SK-N-SH (cell line): ENCODE measurements at regions not wholly inside any gene's neighbourhood (a gene's known extent, or its start where the extent isn't known, plus 50 kb on each side); places are given as distances from the start of the nearest gene placed in this dataset.

Experiments
- CTCF ChIA-PET: fragments of 300-600, 350-600 bp; formaldehyde crosslinking; extraction: SDS; loops from one replicate; lab custom pipeline; 2021; lab: Yijun Ruan, JAX
- POLR2A ChIA-PET: fragments of 350-600 bp; sonication (Branson Sonifier 250); formaldehyde crosslinking; extraction: SDS; loops from one replicate; lab custom pipeline; 2020; ENCODE audit warnings: antibody characterized with exemption, inconsistent platforms; lab: Yijun Ruan, JAX
- DNase-seq: peaks from one replicate; pipeline ENCODE4 v3.0.0; 2012
- H2AFZ ChIP-seq: fragments of 200-600 bp; sonication (generic); 2 replicates; pipeline ENCODE4 v1.8.1; 2016; ENCODE audit warnings: antibody characterized with exemption, mild to moderate bottlenecking, low read depth
- H3F3A ChIP-seq: fragments of 200-600 bp; sonication (generic); replicated peaks from 2 replicates; pipeline ENCODE3; 2016; ENCODE audit warnings: antibody characterized with exemption, mild to moderate bottlenecking; ENCODE audit not compliant: insufficient read depth
- H3K27ac ChIP-seq, 2 experiments: fragments of 200-500 bp in 1 of 2; fragments of 200-600 bp in 1 of 2; sonication (Bioruptor generic) in 1 of 2; sonication (generic), shearing (Covaris generic) in 1 of 2; 2 replicates each; pipeline versions ENCODE4 v1.5.1 to v1.6.1; 2014 to 2016; ENCODE audit warnings: low read depth in 2 of 2, inconsistent platforms in 1 of 2, low read length in 1 of 2, mild to moderate bottlenecking in 1 of 2, mixed read lengths in 1 of 2
- H3K27me3 ChIP-seq: fragments of 200-600 bp; sonication (generic), shearing (Covaris generic); 2 replicates; pipeline ENCODE4 v1.6.1; 2016; ENCODE audit warnings: mixed run types; ENCODE audit not compliant: insufficient read depth
- H3K36me3 ChIP-seq, 2 experiments: fragments of 200-500 bp in 1 of 2; fragments of 200-600 bp in 1 of 2; sonication (Bioruptor generic) in 1 of 2; sonication (generic) in 1 of 2; replicated peaks in 1 of 2; 2 replicates each; pipeline versions ENCODE3 to v1.5.1; 2014 to 2016; ENCODE audit warnings: low read length in 1 of 2, mild to moderate bottlenecking in 1 of 2; ENCODE audit not compliant: insufficient read depth in 2 of 2, control insufficient read depth in 1 of 2
- H3K4me1 ChIP-seq, 2 experiments: fragments of 200-500 bp in 1 of 2; fragments of 200-600 bp in 1 of 2; sonication (Bioruptor generic) in 1 of 2; sonication (generic), shearing (Covaris generic) in 1 of 2; 2 replicates each; pipeline versions ENCODE4 v1.5.1 to v1.6.1; 2014 to 2016; ENCODE audit warnings: low read depth in 1 of 2, low read length in 1 of 2, mixed run types in 1 of 2; ENCODE audit not compliant: insufficient read depth in 2 of 2, control insufficient read depth in 1 of 2
- H3K4me2 ChIP-seq: fragments of 200-600 bp; sonication (generic), shearing (Covaris generic); 2 replicates; pipeline ENCODE4 v1.6.1; 2017; ENCODE audit warnings: mixed run types
- H3K4me3 ChIP-seq, 2 experiments: fragments of 200-500 bp in 1 of 2; fragments of 200-600 bp in 1 of 2; sonication (Bioruptor generic) in 1 of 2; sonication (generic), shearing (Covaris generic) in 1 of 2; 2 replicates each; pipeline versions ENCODE4 v1.5.1 to v1.8.1; 2014 to 2016; ENCODE audit warnings: low read depth in 2 of 2, inconsistent platforms in 1 of 2, low read length in 1 of 2, mild to moderate bottlenecking in 1 of 2, mixed read lengths in 1 of 2, moderate library complexity in 1 of 2
- H3K79me2 ChIP-seq: fragments of 200-600 bp; sonication (generic); 2 replicates; pipeline ENCODE4 v1.8.1; 2017; ENCODE audit warnings: mild to moderate bottlenecking; ENCODE audit not compliant: insufficient read depth
- H3K9ac ChIP-seq: fragments of 200-600 bp; sonication (generic); 2 replicates; pipeline ENCODE4 v1.6.1; 2017; ENCODE audit warnings: mixed run types
- H3K9me2 ChIP-seq: fragments of 200-600 bp; sonication (generic); 2 replicates; pipeline ENCODE4 v1.6.1; 2017; ENCODE audit warnings: mixed run types
- H3K9me3 ChIP-seq: fragments of 200-600 bp; sonication (generic); 2 replicates; pipeline ENCODE4 v1.6.1; 2017; ENCODE audit warnings: mixed run types, mild to moderate bottlenecking, moderate library complexity
- H4K20me1 ChIP-seq: fragments of 200-600 bp; sonication (generic); 2 replicates; pipeline ENCODE4 v1.6.1; 2017; ENCODE audit warnings: mild to moderate bottlenecking, mixed run types; ENCODE audit not compliant: insufficient read depth
- EP300 ChIP-seq, 2 experiments: IDR thresholded peaks; 2 replicates each; pipeline versions ENCODE4 v1.4.0 to v1.6.1; 2012; ENCODE audit warnings: borderline replicate concordance in 1 of 2, low read depth in 1 of 2, low read length in 1 of 2
- EZH2phosphoT487 ChIP-seq: fragments of 200-600 bp; sonication (generic); IDR thresholded peaks from 2 replicates; pipeline ENCODE4 v1.6.1; 2017; ENCODE audit warnings: low read depth, mixed run types, mild to moderate bottlenecking, antibody characterized with exemption, moderate library complexity, borderline replicate concordance
- FOXJ3 ChIP-seq: sonication (generic); formaldehyde crosslinking; IDR thresholded peaks from 2 replicates; pipeline ENCODE4 v1.5.1; 2020; ENCODE audit warnings: mild to moderate bottlenecking, missing genetic modification reagents
- FOXM1 ChIP-seq: IDR thresholded peaks from 2 replicates; pipeline ENCODE4 v1.4.0; 2012; ENCODE audit warnings: low read depth, mild to moderate bottlenecking
- GATA2 ChIP-seq: sonication (generic); formaldehyde crosslinking; IDR thresholded peaks from 2 replicates; pipeline ENCODE4 v1.5.0; 2020; ENCODE audit warnings: mild to moderate bottlenecking, missing genetic modification reagents
- MXI1 ChIP-seq: IDR thresholded peaks from 2 replicates; pipeline ENCODE4 v1.6.1; 2012; ENCODE audit warnings: mild to moderate bottlenecking, low read depth, low read length, improper control_type of control experiment
- SMC3 ChIP-seq: IDR thresholded peaks from 2 replicates; pipeline ENCODE4 v1.6.1; 2012; ENCODE audit warnings: low read depth, low read length, improper control_type of control experiment
- TCF12 ChIP-seq: IDR thresholded peaks from 2 replicates; pipeline ENCODE4 v1.4.0; 2012
- WGBS: methylation state at CpG from one replicate; pipeline ENCODE4 v1.1.6; 2017; ENCODE audit warnings: low lambda C conversion rate; 5-methylcytosine and 5-hydroxymethylcytosine counted together
- TF ChIP-seq, protein P1 (sequence below): IDR thresholded peaks from 2 replicates; pipeline ENCODE4 v1.4.0; 2012; ENCODE audit warnings: low read depth, borderline replicate concordance

DNA sequence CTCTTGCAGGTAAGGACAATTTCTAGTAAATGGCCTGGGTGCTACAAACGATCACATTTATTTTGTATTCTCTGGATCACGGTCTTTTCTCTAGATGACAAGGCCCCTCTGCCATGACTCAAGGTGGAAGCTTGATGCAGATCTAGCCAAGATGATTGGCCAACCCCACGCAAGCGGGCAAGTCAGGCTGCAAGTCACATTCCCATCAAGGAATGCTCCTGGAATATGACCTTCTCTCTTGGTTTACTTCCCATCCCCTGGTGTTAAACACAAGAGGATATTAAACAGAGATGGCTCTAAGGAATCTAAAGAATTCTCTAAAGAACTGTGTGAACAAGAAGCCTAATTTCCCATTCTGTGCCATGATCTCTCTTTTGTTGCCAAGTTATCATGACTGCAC lies 97.3 kb upstream of the SERPINE2 start:
- no peaks in the 10 kb centered on the region for H3K36me3 ChIP-seq
- H3K4me1 ChIP-seq, result peaks cover 0 to 8% of the 10 kb centered on the region in 2 experiments; a peak in 1 of 4 replicates
- no peaks in the 10 kb centered on the region for H3K9me3 ChIP-seq
- POLR2A ChIA-PET, result no interaction called here
- no peaks in the 10 kb centered on the region for H4K20me1 ChIP-seq
- TF ChIP-seq EP300 (IDR thresholded peaks at IDR 0.05; ENCODE audit: borderline replicate concordance in 1 of 2, low read depth in 1 of 2, low read length in 1 of 2), result no peak
- TF ChIP-seq TCF12, result 0 out of 2 replicates have a peak, but pooled peaks have one; percentile 26
- TF ChIP-seq, protein P1, sequence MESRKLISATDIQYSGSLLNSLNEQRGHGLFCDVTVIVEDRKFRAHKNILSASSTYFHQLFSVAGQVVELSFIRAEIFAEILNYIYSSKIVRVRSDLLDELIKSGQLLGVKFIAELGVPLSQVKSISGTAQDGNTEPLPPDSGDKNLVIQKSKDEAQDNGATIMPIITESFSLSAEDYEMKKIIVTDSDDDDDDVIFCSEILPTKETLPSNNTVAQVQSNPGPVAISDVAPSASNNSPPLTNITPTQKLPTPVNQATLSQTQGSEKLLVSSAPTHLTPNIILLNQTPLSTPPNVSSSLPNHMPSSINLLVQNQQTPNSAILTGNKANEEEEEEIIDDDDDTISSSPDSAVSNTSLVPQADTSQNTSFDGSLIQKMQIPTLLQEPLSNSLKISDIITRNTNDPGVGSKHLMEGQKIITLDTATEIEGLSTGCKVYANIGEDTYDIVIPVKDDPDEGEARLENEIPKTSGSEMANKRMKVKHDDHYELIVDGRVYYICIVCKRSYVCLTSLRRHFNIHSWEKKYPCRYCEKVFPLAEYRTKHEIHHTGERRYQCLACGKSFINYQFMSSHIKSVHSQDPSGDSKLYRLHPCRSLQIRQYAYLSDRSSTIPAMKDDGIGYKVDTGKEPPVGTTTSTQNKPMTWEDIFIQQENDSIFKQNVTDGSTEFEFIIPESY, result no peak
- TF ChIP-seq, all 33 proteins: peak for 1
- Histone ChIP-seq H3K4me3 (no peak overlapping the region), H3K79me2 (no peaks in the 10 kb centered on the region), H3K27ac (no peak overlapping the region; a peak in 1 of 4 replicates), H3K9ac (no peak overlapping the region), H3K27me3 (no peaks in the 10 kb centered on the region), H3K9me2 (no peaks in the 10 kb centered on the region), H3K4me2 (no peak overlapping the region), H2AFZ (no peak overlapping the region), H3F3A (peaks cover 6% of the 10 kb centered on the region)
- CTCF ChIA-PET, result no interaction called here
- 100% methylated on average over 3 of the region's 4 CpGs for WGBS
- no peak for DNase-seq

DNA sequence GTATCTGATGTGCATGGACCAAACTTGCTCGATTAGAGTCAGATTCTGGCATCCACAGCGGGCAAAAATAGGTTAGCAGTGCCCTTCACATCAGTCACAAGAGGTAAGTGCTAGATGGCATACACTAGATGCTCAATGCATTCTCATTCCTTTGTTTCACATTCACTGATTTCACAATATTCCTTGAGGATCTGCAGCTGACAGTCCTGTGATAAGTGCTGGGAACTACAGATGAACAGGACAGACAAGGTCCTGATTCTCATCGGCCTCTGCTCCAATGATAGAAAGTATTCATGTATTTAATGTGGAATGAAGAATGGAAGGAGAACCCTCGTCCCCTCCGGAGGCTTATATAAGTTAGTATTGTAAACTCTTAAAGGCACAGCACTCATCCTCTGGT lies 96.8 kb upstream of the SERPINE2 start:
- Histone ChIP-seq H4K20me1 (no peaks in the 10 kb centered on the region), H3F3A (peaks cover 6% of the 10 kb centered on the region), H3K9ac (no peak overlapping the region), H3K79me2 (no peaks in the 10 kb centered on the region)
- CTCF ChIA-PET, result no interaction called here
- TF ChIP-seq MXI1 (no peak), GATA2 (CRISPR knock-in tag) (no peak), FOXM1 (no peak), SMC3 (no peak), EZH2phosphoT487 (no peak), TCF12 (no peak), FOXJ3 (no peak)
- TF ChIP-seq, all 33 proteins: peak for 0
- no peaks in the 10 kb centered on the region for H3K36me3 ChIP-seq
- H3K4me3 ChIP-seq, result no peak overlapping the region
- no peak overlapping the region for H3K4me2 ChIP-seq
- no peak overlapping the region for H2AFZ ChIP-seq
- POLR2A ChIA-PET, result no interaction called here
- H3K4me1 ChIP-seq, result peaks cover 0 to 8% of the 10 kb centered on the region in 2 experiments; a peak in 1 of 4 replicates
- no peaks in the 10 kb centered on the region for H3K9me3 ChIP-seq
- no peaks in the 10 kb centered on the region for H3K9me2 ChIP-seq
- no peak for DNase-seq
- H3K27me3 ChIP-seq, result no peaks in the 10 kb centered on the region
- 80% methylated on average over 5 of the region's 5 CpGs for WGBS
- no peak overlapping the region for H3K27ac ChIP-seq
